PFSK-1 (cell line): ENCODE measurements at regions not wholly inside any gene's neighbourhood (a gene's known extent, or its start where the extent isn't known, plus 50 kb on each side); places are given as distances from the start of the nearest gene placed in this dataset.

Experiments
- FOXP2 ChIP-seq: optimal IDR thresholded peaks from 2 replicates; pipeline ENCODE3; 2011; ENCODE audit warnings: borderline replicate concordance, control low read depth, inconsistent platforms; ENCODE audit not compliant: insufficient read depth; ENCODE audit errors: extremely low read length, extremely low read depth
- POLR2AphosphoS5 ChIP-seq: IDR thresholded peaks from 2 replicates; pipeline ENCODE4 v1.6.1; 2012; ENCODE audit warnings: low read depth, mild to moderate bottlenecking, control low read depth, low read length, moderate library complexity
- SIN3A ChIP-seq: IDR thresholded peaks from 2 replicates; pipeline ENCODE4 v1.6.1; 2012; ENCODE audit warnings: mild to moderate bottlenecking, low read length, moderate library complexity, borderline replicate concordance; ENCODE audit not compliant: insufficient read depth
- TAF1 ChIP-seq: IDR thresholded peaks from 2 replicates; pipeline ENCODE4 v1.6.1; 2012; ENCODE audit warnings: low read length, control low read depth, borderline replicate concordance; ENCODE audit not compliant: insufficient read depth
- TF ChIP-seq, protein P1 (sequence below), 2 experiments: IDR thresholded peaks; 2 replicates each; pipeline versions ENCODE4 v1.6.1 to v1.8.0; 2011 to 2012; ENCODE audit warnings: low read depth in 2 of 2, low read length in 2 of 2, control low read depth in 1 of 2, inconsistent platforms in 1 of 2, mild to moderate bottlenecking in 1 of 2, moderate library complexity in 1 of 2; ENCODE audit not compliant: insufficient read depth in 1 of 2

DNA sequence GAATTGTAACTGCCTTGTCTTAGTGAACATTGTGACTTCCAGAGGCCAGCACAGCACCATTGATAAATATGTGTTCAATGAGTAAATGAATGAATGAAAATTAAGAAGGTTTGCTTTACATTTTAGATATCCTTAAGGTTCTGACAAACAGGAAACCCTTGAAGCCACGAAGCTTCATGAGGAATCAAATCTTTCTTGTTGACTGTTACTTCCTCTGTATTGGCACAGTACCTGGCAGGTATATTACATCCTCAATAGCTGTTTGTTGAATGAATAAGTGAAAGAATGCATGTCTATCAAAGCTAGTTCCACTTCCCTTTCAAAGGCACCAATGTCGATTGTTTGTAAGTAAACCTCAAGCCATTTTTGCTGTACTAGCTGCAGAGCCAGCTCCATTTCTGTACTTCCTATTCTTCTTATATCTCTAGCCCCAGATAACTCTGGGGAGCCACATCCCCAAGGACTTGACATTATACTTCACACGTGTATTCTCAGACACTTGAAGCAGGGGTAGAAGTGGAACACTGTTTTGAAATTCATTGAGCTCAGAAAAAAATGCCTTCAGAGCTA lies 140.3 kb upstream of the RAG2 start:
- TF ChIP-seq SIN3A (no peak), FOXP2 (no peak), TAF1 (no peak), POLR2AphosphoS5 (no peak)
- TF ChIP-seq, protein P1, sequence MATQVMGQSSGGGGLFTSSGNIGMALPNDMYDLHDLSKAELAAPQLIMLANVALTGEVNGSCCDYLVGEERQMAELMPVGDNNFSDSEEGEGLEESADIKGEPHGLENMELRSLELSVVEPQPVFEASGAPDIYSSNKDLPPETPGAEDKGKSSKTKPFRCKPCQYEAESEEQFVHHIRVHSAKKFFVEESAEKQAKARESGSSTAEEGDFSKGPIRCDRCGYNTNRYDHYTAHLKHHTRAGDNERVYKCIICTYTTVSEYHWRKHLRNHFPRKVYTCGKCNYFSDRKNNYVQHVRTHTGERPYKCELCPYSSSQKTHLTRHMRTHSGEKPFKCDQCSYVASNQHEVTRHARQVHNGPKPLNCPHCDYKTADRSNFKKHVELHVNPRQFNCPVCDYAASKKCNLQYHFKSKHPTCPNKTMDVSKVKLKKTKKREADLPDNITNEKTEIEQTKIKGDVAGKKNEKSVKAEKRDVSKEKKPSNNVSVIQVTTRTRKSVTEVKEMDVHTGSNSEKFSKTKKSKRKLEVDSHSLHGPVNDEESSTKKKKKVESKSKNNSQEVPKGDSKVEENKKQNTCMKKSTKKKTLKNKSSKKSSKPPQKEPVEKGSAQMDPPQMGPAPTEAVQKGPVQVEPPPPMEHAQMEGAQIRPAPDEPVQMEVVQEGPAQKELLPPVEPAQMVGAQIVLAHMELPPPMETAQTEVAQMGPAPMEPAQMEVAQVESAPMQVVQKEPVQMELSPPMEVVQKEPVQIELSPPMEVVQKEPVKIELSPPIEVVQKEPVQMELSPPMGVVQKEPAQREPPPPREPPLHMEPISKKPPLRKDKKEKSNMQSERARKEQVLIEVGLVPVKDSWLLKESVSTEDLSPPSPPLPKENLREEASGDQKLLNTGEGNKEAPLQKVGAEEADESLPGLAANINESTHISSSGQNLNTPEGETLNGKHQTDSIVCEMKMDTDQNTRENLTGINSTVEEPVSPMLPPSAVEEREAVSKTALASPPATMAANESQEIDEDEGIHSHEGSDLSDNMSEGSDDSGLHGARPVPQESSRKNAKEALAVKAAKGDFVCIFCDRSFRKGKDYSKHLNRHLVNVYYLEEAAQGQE (IDR thresholded peaks at IDR 0.05; ENCODE audit: insufficient read depth in 1 of 2, low read depth in 2 of 2, low read length in 2 of 2) = no peak

DNA sequence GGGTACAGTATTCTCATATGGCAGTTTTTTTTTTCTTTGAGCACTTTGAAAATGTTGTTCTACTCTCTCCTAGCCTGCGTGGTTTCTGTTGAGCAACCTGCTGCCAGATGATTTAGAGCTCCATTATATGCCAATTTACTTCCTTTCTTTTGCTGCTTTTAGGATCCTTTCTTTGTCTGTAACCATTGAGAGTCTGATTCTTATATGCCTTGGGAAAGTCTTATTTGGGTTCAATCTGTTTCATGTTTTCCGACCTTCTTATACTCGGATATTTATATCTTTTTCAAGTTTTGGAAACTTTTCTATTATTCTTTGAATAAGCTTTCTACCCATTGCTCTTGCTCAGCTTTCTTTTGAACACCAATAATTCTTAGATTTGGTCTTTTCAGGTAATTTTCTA lies 138.1 kb upstream of the RAG2 start:
- TF ChIP-seq POLR2AphosphoS5 = no peak
- no peak for TF ChIP-seq FOXP2
- TF ChIP-seq SIN3A = no peak
- TF ChIP-seq, protein P1 (IDR thresholded peaks at IDR 0.05; ENCODE audit: insufficient read depth in 1 of 2, low read depth in 2 of 2, low read length in 2 of 2) = no peak
- TF ChIP-seq TAF1 = no peak

DNA sequence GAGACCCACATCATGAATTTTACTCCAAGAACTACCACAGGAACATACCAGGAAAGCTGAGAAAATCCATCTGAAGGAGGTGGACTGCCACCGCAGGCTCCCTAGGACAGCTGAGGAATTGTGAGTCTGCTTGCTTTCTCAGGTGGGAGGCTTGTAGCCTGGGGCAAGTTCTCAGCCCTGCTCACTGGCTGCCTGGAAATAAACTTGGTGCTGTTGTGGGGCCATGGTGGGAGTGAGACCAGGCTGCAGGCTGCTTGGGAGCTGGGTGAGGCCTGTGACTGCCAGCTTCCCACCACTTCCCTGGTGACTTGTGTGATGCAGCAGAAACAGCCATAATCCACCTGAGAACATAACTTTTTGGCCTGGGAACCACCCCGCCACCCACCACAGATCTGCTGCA lies 132.7 kb upstream of the RAG2 start:
- TF ChIP-seq SIN3A (no peak), FOXP2 (no peak), TAF1 (no peak), POLR2AphosphoS5 (no peak)
- TF ChIP-seq, protein P1 (IDR thresholded peaks at IDR 0.05; ENCODE audit: insufficient read depth in 1 of 2, low read depth in 2 of 2, low read length in 2 of 2) = no peak

DNA sequence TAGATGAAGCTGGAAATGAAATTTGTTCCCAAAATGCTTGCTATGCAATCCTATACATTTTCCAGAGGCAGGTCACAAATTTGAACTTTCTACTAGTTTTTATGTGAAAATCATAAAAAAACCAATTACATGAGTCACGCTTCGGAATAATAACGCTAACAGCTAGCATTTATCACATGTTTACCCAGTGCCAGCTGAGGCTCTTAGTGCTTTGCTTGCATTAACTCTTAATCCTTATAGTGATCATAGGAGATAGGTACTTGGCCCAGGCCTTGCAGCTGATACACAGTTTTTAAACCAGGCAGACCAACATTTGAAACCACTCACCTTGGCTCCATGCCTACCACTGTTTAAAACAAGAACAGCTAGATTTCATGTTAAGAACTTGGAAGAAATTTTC lies 131.8 kb upstream of the RAG2 start:
- TF ChIP-seq TAF1 (no peak), POLR2AphosphoS5 (no peak), FOXP2 (no peak), SIN3A (no peak)
- TF ChIP-seq, protein P1 (IDR thresholded peaks at IDR 0.05; ENCODE audit: insufficient read depth in 1 of 2, low read depth in 2 of 2, low read length in 2 of 2) = no peak
